GM12878 (cell line): ENCODE measurements at regions not wholly inside any gene's neighbourhood (a gene's known extent, or its start where the extent isn't known, plus 50 kb on each side); places are given as distances from the start of the nearest gene placed in this dataset.

ENCODE experiments used
- BCLAF1 ChIP-seq: fragments of 450-650 bp; IDR thresholded peaks from 2 replicates; pipeline ENCODE4 v1.6.1; 2017; ENCODE audit warnings: antibody characterized with exemption, mild to moderate bottlenecking, moderate library complexity
- CBX3 ChIP-seq: fragments of 200-600 bp; sonication (generic); IDR thresholded peaks from 2 replicates; pipeline ENCODE4 v1.6.1; 2016; ENCODE audit warnings: low read depth, borderline replicate concordance
- JUNB ChIP-seq: IDR thresholded peaks from 2 replicates; pipeline ENCODE4 v1.6.1; 2016; ENCODE audit warnings: antibody characterized with exemption, mild to moderate bottlenecking
- JUND ChIP-seq: IDR thresholded peaks from 2 replicates; pipeline ENCODE4 v1.6.1; 2012; ENCODE audit warnings: low read depth, mild to moderate bottlenecking, low read length, improper control_type of control experiment, moderate library complexity
- POLR2AphosphoS5 ChIP-seq: IDR thresholded peaks from 2 replicates; pipeline ENCODE4 v1.6.1; 2011; ENCODE audit warnings: mild to moderate bottlenecking, low read length, inconsistent platforms
- SPI1 ChIP-seq: IDR thresholded peaks from 2 replicates; pipeline ENCODE4 v1.6.1; 2011; ENCODE audit warnings: low read depth, mild to moderate bottlenecking, low read length, moderate library complexity, borderline replicate concordance; ENCODE audit not compliant: insufficient read depth
- YY1 ChIP-seq: IDR thresholded peaks from 2 replicates; pipeline ENCODE4 v1.6.1; 2011; ENCODE audit warnings: low read depth, mild to moderate bottlenecking, low read length
- ZNF274 ChIP-seq: IDR thresholded peaks from one replicate; pipeline ENCODE4 v1.8.0; 2011; ENCODE audit not compliant: insufficient read length, insufficient read depth

GRCh38 chr17:74070374-74070773 lies 133.1 kb upstream of the RPL38 start:
- TF ChIP-seq JUND (no peak), YY1 (no peak), SPI1 (no peak), ZNF274 (no peak), BCLAF1 (no peak), JUNB (no peak), POLR2AphosphoS5 (no peak), CBX3 (no peak)
